Mesenchymal stem cell (in vitro differentiated cells and primary cell): ENCODE measurements at regions not wholly inside any gene's neighbourhood (a gene's known extent, or its start where the extent isn't known, plus 50 kb on each side); places are given as distances from the start of the nearest gene placed in this dataset.
"Not testable (repeated sequence)": the region's sequence is repeated elsewhere in the genome, so short reads cannot be mapped to it uniquely, and the experiment has no call there.

Experiments
- DNase-seq: peaks from one replicate; pipeline ENCODE4 v3.0.0-alpha.2; 2013
- H2AFZ ChIP-seq: one replicate; pipeline ENCODE4 v1.6.1; 2013; ENCODE audit warnings: low read depth, mild to moderate bottlenecking, control low read depth, inconsistent platforms, low read length, moderate library complexity
- H2AK5ac ChIP-seq: 2 replicates; pipeline ENCODE4 v1.6.1; 2013; ENCODE audit warnings: low read length, moderate library complexity, mild to moderate bottlenecking, inconsistent platforms; ENCODE audit not compliant: severe bottlenecking
- H2BK120ac ChIP-seq: one replicate; pipeline ENCODE4 v1.6.1; 2013; ENCODE audit warnings: low read depth, mild to moderate bottlenecking, inconsistent platforms, low read length, moderate library complexity
- H2BK12ac ChIP-seq, 2 experiments: one replicate each; pipeline ENCODE4 v1.6.1; 2013; ENCODE audit warnings: inconsistent platforms in 2 of 2, low read length in 2 of 2, mild to moderate bottlenecking in 2 of 2, moderate library complexity in 2 of 2, control low read depth in 1 of 2
- H2BK15ac ChIP-seq: one replicate; pipeline ENCODE4 v1.6.1; 2013; ENCODE audit warnings: mild to moderate bottlenecking, low read depth, inconsistent platforms; ENCODE audit not compliant: poor library complexity, severe bottlenecking
- H2BK5ac ChIP-seq: 2 replicates; pipeline ENCODE4 v1.6.1; 2013; ENCODE audit warnings: low read depth, mild to moderate bottlenecking, low read length, control low read depth, inconsistent platforms; ENCODE audit not compliant: poor library complexity, severe bottlenecking
- H3K14ac ChIP-seq, 2 experiments: one replicate each; pipeline ENCODE4 v1.6.1; 2013; ENCODE audit warnings: inconsistent platforms in 2 of 2, low read length in 2 of 2, control low read depth in 1 of 2, mild to moderate bottlenecking in 1 of 2, moderate library complexity in 1 of 2
- H3K18ac ChIP-seq, 2 experiments: one replicate each; pipeline ENCODE4 v1.6.1; 2013; ENCODE audit warnings: inconsistent platforms in 2 of 2, low read length in 2 of 2, control low read depth in 1 of 2, low read depth in 1 of 2, mild to moderate bottlenecking in 1 of 2
- H3K23ac ChIP-seq, 2 experiments: one replicate each; pipeline ENCODE4 v1.6.1; 2013; ENCODE audit warnings: inconsistent platforms in 2 of 2, low read length in 2 of 2, mild to moderate bottlenecking in 2 of 2, moderate library complexity in 2 of 2, control low read depth in 1 of 2
- H3K27ac ChIP-seq: 2 replicates; pipeline ENCODE4 v1.5.1; 2013; ENCODE audit warnings: mild to moderate bottlenecking, moderate library complexity, low read length, control low read depth, inconsistent platforms; ENCODE audit not compliant: poor library complexity, severe bottlenecking
- H3K27me3 ChIP-seq, 2 experiments: 2 replicates each; pipeline versions ENCODE4 v1.6.1 to v1.7.0; 2013; ENCODE audit warnings: low read length in 2 of 2, mild to moderate bottlenecking in 2 of 2, moderate library complexity in 2 of 2, control low read depth in 1 of 2, inconsistent platforms in 1 of 2; ENCODE audit not compliant: control insufficient read depth in 1 of 2, insufficient read depth in 1 of 2
- H3K36me3 ChIP-seq, 2 experiments: 2 replicates each; pipeline versions ENCODE4 v1.6.1 to v1.7.0; 2013; ENCODE audit warnings: low read length in 2 of 2, control low read depth in 1 of 2, inconsistent platforms in 1 of 2, low read depth in 1 of 2, mild to moderate bottlenecking in 1 of 2; ENCODE audit not compliant: insufficient read depth in 2 of 2, control insufficient read depth in 1 of 2
- H3K4ac ChIP-seq, 2 experiments: one replicate each; pipeline ENCODE4 v1.6.1; 2013; ENCODE audit warnings: inconsistent platforms in 2 of 2, low read length in 2 of 2, mild to moderate bottlenecking in 2 of 2, moderate library complexity in 2 of 2, control low read depth in 1 of 2, low read depth in 1 of 2
- H3K4me1 ChIP-seq: 2 replicates; pipeline ENCODE4 v1.6.1; 2013; ENCODE audit warnings: low read depth, low read length, control low read depth; ENCODE audit not compliant: control insufficient read depth, insufficient read depth
- H3K4me2 ChIP-seq: 2 replicates; pipeline ENCODE4 v1.6.1; 2013; ENCODE audit warnings: low read length, mild to moderate bottlenecking, inconsistent platforms; ENCODE audit not compliant: poor library complexity, severe bottlenecking
- H3K4me3 ChIP-seq, 2 experiments: 2 replicates each; pipeline versions ENCODE4 v1.5.1 to v1.7.0; 2013; ENCODE audit warnings: low read length in 2 of 2, mild to moderate bottlenecking in 2 of 2, control low read depth in 1 of 2, low read depth in 1 of 2; ENCODE audit not compliant: insufficient read depth in 1 of 2
- H3K79me1 ChIP-seq: replicated peaks from 2 replicates; pipeline ENCODE4 v1.6.1; 2013; ENCODE audit warnings: mild to moderate bottlenecking, control low read depth, low read length, inconsistent platforms; ENCODE audit not compliant: poor library complexity, severe bottlenecking
- H3K9ac ChIP-seq: 2 replicates; pipeline ENCODE4 v1.7.0; 2013; ENCODE audit warnings: mild to moderate bottlenecking, low read length, moderate library complexity
- H3K9me3 ChIP-seq: 2 replicates; pipeline ENCODE4 v1.7.0; 2013; ENCODE audit warnings: mild to moderate bottlenecking, low read length; ENCODE audit not compliant: control insufficient read depth
- H4K8ac ChIP-seq: one replicate; pipeline ENCODE4 v1.6.1; 2013; ENCODE audit warnings: inconsistent platforms, mild to moderate bottlenecking, low read length, moderate library complexity
- H4K91ac ChIP-seq: one replicate; pipeline ENCODE4 v1.6.1; 2013; ENCODE audit warnings: mild to moderate bottlenecking, low read length, inconsistent platforms
- WGBS: methylation state at CpG from one replicate; pipeline ENCODE4 v1.1.7; 2013; ENCODE audit warnings: mixed read lengths; 5-methylcytosine and 5-hydroxymethylcytosine counted together

DNA sequence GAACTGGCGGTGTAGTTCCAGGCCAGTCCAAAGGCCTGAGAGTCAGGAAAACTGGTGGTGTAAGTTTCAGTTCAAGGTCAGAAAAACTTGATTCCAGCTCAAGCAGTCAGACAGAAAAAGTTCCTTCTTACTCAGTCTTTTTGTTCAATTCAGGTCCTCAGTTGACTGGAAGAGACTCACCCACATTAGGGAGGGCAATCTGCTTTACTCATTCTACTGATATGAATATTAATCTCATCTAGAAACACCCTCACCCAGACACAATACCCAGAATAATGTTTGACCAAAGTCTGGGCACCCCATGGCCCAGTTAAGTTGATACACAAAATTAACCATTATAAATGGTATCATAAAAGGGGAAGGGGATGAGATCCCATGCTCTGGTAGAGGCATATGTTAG is 50.1 kb upstream of the LTA4H start:
- Histone ChIP-seq H3K27ac (no peak overlapping the region), H2BK120ac (no peak overlapping the region), H3K79me1 (no peaks in the 10 kb centered on the region), H4K91ac (no peak overlapping the region), H3K4me3 (no peak overlapping the region), H3K14ac (no peak overlapping the region), H3K23ac (no peak overlapping the region), H3K27me3 (no peaks in the 10 kb centered on the region), H3K4ac (no peak overlapping the region), H3K4me2 (no peak overlapping the region), H3K36me3 (no peaks in the 10 kb centered on the region), H2BK15ac (no peak overlapping the region), H2BK5ac (no peak overlapping the region), H3K9ac (no peak overlapping the region), H2BK12ac (no peak overlapping the region), H3K9me3 (peaks cover 15% of the 10 kb centered on the region), H3K4me1 (no peaks in the 10 kb centered on the region), H2AFZ (no peak overlapping the region), H2AK5ac (no peak overlapping the region), H4K8ac (no peak overlapping the region), H3K18ac (no peak overlapping the region)
- no peak for DNase-seq
- 95% methylated on average over 1 of the region's 1 CpG for WGBS

DNA sequence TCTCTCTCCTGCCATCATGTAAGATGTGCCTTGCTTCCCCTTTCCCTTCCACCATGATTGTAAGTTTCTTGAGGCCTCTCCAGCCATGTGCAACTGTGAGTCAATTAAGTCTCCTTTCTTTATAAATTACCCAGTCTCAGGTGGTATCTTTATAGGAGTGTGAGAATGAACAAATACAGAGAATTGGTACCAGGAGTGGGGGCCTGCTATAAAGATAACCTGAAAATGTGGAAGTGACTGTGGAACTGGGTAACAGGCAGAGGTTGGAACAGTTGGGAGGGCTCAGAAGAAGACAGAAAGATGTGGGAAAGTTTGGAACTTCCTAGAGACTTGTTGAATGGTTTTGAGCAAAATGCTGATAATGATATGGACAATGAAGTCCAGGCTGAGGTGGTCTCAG is 50.8 kb upstream of the LTA4H start:
- not testable (repeated sequence) for H3K4ac ChIP-seq, DNase-seq, H3K23ac ChIP-seq, H2BK120ac ChIP-seq, H3K9ac ChIP-seq, H3K18ac ChIP-seq, H4K91ac ChIP-seq, H3K36me3 ChIP-seq, H2AK5ac ChIP-seq, H2AFZ ChIP-seq, H3K4me1 ChIP-seq, H3K4me3 ChIP-seq, H3K4me2 ChIP-seq, H3K27me3 ChIP-seq, H2BK5ac ChIP-seq, H3K14ac ChIP-seq, H3K27ac ChIP-seq, H3K79me1 ChIP-seq, H4K8ac ChIP-seq, H2BK15ac ChIP-seq, H2BK12ac ChIP-seq
- peaks cover 19% of the 10 kb centered on the region for H3K9me3 ChIP-seq

DNA sequence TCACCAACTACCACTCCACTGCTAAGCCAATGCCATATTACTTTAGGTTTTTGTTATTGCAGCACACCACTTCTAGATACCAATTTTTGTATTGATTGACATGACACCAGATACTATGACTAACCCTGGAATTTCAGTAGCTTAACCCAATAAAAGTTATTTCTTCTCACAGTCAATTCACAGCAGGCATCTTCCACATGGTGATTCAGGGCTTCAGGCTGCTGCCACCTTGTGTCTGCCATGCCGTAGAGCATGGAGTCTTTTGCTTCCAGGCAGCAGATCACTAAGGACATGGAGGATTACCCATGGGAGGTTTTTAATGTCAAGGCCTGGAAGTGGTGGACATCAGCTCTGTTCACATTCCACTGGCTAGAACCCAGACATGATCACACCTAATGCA is 56.4 kb upstream of the LTA4H start:
- no peak overlapping the region for H2BK5ac ChIP-seq
- DNase-seq, result no peak
- no peak overlapping the region for H3K4me2 ChIP-seq
- no peak overlapping the region for H3K23ac ChIP-seq
- H3K9me3 ChIP-seq, result peaks cover 18% of the 10 kb centered on the region
- H3K4ac ChIP-seq, result no peak overlapping the region
- H3K27me3 ChIP-seq, result no peaks in the 10 kb centered on the region
- H3K4me1 ChIP-seq, result peaks cover 2% of the 10 kb centered on the region
- no peak overlapping the region for H4K91ac ChIP-seq
- no peak overlapping the region for H2AFZ ChIP-seq
- H3K36me3 ChIP-seq, result no peaks in the 10 kb centered on the region
- no peak overlapping the region for H2AK5ac ChIP-seq
- no peak overlapping the region for H3K9ac ChIP-seq
- H4K8ac ChIP-seq, result no peak overlapping the region
- H3K18ac ChIP-seq, result no peak overlapping the region
- H3K79me1 ChIP-seq, result no peaks in the 10 kb centered on the region
- H3K4me3 ChIP-seq, result no peak overlapping the region
- H2BK12ac ChIP-seq, result no peak overlapping the region
- no peak overlapping the region for H3K14ac ChIP-seq
- no peak overlapping the region for H3K27ac ChIP-seq
- no peak overlapping the region for H2BK120ac ChIP-seq
- WGBS, result 87% methylated on average over 1 of the region's 1 CpG
- no peak overlapping the region for H2BK15ac ChIP-seq

DNA sequence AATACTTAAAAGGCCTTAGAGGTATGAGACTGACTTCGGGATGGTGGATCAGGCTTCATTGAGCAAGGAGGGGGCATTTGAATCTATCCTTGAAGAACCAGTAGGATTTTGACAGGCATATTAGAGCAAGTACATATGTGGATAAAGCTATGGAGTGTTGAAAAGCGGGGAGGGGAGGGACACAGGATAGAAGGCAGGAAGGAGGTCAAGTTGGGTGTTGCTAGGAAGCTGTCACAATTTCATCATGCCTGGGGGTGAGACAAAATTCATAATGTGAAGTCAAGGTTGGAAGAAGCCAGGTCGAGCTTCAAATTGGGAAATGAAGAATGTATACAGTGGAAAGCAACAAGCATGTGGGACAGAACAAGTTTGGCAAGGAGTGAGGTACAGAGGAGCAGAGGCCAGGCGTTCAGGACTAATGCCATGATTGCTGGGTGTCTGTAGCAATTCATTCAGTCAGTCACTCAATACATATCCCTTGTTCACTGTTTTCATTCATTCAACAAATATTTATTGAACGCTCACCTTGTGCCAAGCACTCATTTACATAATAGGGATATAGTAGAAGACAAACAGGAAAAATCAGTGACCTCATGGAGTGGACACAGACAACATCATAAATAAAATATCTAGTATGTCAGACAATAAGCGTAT is 58.3 kb upstream of the LTA4H start:
- no peak overlapping the region for H3K4me2 ChIP-seq
- no peak overlapping the region for H3K4ac ChIP-seq
- H3K27me3 ChIP-seq, result peaks cover 0 to under 1% of the 10 kb centered on the region in 2 experiments
- H3K9me3 ChIP-seq, result peaks cover 18% of the 10 kb centered on the region
- no peak for DNase-seq
- no peak overlapping the region for H2AFZ ChIP-seq
- 79% methylated on average over 5 of the region's 6 CpGs for WGBS
- H3K4me1 ChIP-seq, result peaks cover 2% of the 10 kb centered on the region
- no peak overlapping the region for H3K9ac ChIP-seq
- no peak overlapping the region for H3K23ac ChIP-seq
- H3K4me3 ChIP-seq, result no peak overlapping the region
- H3K18ac ChIP-seq, result no peak overlapping the region
- no peak overlapping the region for H2AK5ac ChIP-seq
- no peak overlapping the region for H2BK5ac ChIP-seq
- H4K8ac ChIP-seq, result no peak overlapping the region
- H2BK120ac ChIP-seq, result no peak overlapping the region
- no peak overlapping the region for H2BK15ac ChIP-seq
- no peaks in the 10 kb centered on the region for H3K79me1 ChIP-seq
- no peak overlapping the region for H2BK12ac ChIP-seq
- H3K27ac ChIP-seq, result no peak overlapping the region
- H3K14ac ChIP-seq, result no peak overlapping the region
- H4K91ac ChIP-seq, result no peak overlapping the region
- no peaks in the 10 kb centered on the region for H3K36me3 ChIP-seq
